ENCODE measurements at regions not wholly inside any gene's neighbourhood (a gene's known extent, or its start where the extent isn't known, plus 50 kb on each side); places are given as distances from the start of the nearest gene placed in this dataset.
"Not testable (repeated sequence)": the region's sequence is repeated elsewhere in the genome, so short reads cannot be mapped to it uniquely, and the experiment has no call there.

GRCh38 chr7:50251765-50252164 is 52.8 kb upstream of the IKZF1 start:
- no peak overlapping the region for H3K27ac ChIP-seq
- H3K36me3 ChIP-seq = no peaks in the 10 kb centered on the region
- no peaks in the 10 kb centered on the region for H3K27me3 ChIP-seq
- H3K4me1 ChIP-seq = no peaks in the 10 kb centered on the region
- no peak overlapping the region for H3K9ac ChIP-seq (ENCODE audit: low read depth in 2 of 2, low read length in 2 of 2)
- no peak for TF ChIP-seq CTCF (IDR thresholded peaks at IDR 0.05)
- intact Hi-C loops (cut with DNase I) = no loop called here
- H3K4me3 ChIP-seq = no peak overlapping the region
- DNase-seq = no peak
- no peaks in the 10 kb centered on the region for H3K9me3 ChIP-seq

GRCh38 chr7:50246551-50246950 is 58.0 kb upstream of the IKZF1 start:
- intact Hi-C loops (cut with DNase I) = no loop called here
- Histone ChIP-seq H3K9me3 (no peaks in the 10 kb centered on the region), H3K4me1 (no peaks in the 10 kb centered on the region), H3K36me3 (no peaks in the 10 kb centered on the region), H3K27ac (no peak overlapping the region), H3K27me3 (no peaks in the 10 kb centered on the region), H3K9ac (ENCODE audit: low read depth in 2 of 2, low read length in 2 of 2) (no peak overlapping the region), H3K4me3 (no peak overlapping the region)
- DNase-seq = no peak
- TF ChIP-seq CTCF (IDR thresholded peaks at IDR 0.05) = no peak

- H3K4me3 ChIP-seq; DNase-seq; H3K27ac ChIP-seq; H3K27me3 ChIP-seq; H3K9me3 ChIP-seq; H3K36me3 ChIP-seq; H3K9ac ChIP-seq (ENCODE audit: low read depth in 2 of 2, low read length in 2 of 2); H3K4me1 ChIP-seq; intact Hi-C loops (cut with DNase I): not testable (repeated sequence)
These were observed 62.4 kb upstream of the IKZF1 start for GRCh38 chr7:50242111-50242510.

- H3K27ac ChIP-seq; H3K4me3 ChIP-seq; H3K36me3 ChIP-seq; DNase-seq; H3K4me1 ChIP-seq; intact Hi-C loops (cut with DNase I); H3K9ac ChIP-seq (ENCODE audit: low read depth in 2 of 2, low read length in 2 of 2); H3K9me3 ChIP-seq; H3K27me3 ChIP-seq: not testable (repeated sequence)
These were observed 63.8 kb upstream of the IKZF1 start for GRCh38 chr7:50240699-50241098.

- H3K4me3 ChIP-seq = no peak overlapping the region
- H3K27me3 ChIP-seq = no peaks in the 10 kb centered on the region
- no peak overlapping the region for H3K27ac ChIP-seq
- no peaks in the 10 kb centered on the region for H3K9me3 ChIP-seq
- H3K9ac ChIP-seq (ENCODE audit: low read depth in 2 of 2, low read length in 2 of 2) = no peak overlapping the region
- H3K36me3 ChIP-seq = no peaks in the 10 kb centered on the region
- intact Hi-C loops (cut with DNase I) = no loop called here
- H3K4me1 ChIP-seq = no peaks in the 10 kb centered on the region
- no peak for DNase-seq
- no peak for TF ChIP-seq CTCF (IDR thresholded peaks at IDR 0.05)
These were observed 74.6 kb upstream of the IKZF1 start for GRCh38 chr7:50229964-50230363.

- Histone ChIP-seq H3K9ac (ENCODE audit: low read depth in 2 of 2, low read length in 2 of 2) (no peak overlapping the region), H3K36me3 (no peaks in the 10 kb centered on the region), H3K9me3 (no peaks in the 10 kb centered on the region), H3K4me1 (no peaks in the 10 kb centered on the region), H3K27me3 (no peaks in the 10 kb centered on the region), H3K27ac (no peak overlapping the region), H3K4me3 (no peak overlapping the region)
- intact Hi-C loops (cut with DNase I) = no loop called here
- no peak for TF ChIP-seq CTCF (IDR thresholded peaks at IDR 0.05)
- DNase-seq = no peak
These were observed 76.4 kb upstream of the IKZF1 start for GRCh38 chr7:50228148-50228547.

GRCh38 chr7:50227726-50228125 is 76.8 kb upstream of the IKZF1 start:
- no peaks in the 10 kb centered on the region for H3K4me1 ChIP-seq
- H3K9me3 ChIP-seq = no peaks in the 10 kb centered on the region
- H3K36me3 ChIP-seq = no peaks in the 10 kb centered on the region
- no peaks in the 10 kb centered on the region for H3K27me3 ChIP-seq
- H3K9ac ChIP-seq (ENCODE audit: low read depth in 2 of 2, low read length in 2 of 2) = no peak overlapping the region
- no peak for DNase-seq
- intact Hi-C loops (cut with DNase I) = no loop called here
- H3K27ac ChIP-seq = no peak overlapping the region
- TF ChIP-seq CTCF (IDR thresholded peaks at IDR 0.05) = no peak
- H3K4me3 ChIP-seq = no peak overlapping the region

All from colonic mucosa (tissue), 4 donors.